ENCODE measurements at regions not wholly inside any gene's neighbourhood (a gene's known extent, or its start where the extent isn't known, plus 50 kb on each side); places are given as distances from the start of the nearest gene placed in this dataset.

DNA sequence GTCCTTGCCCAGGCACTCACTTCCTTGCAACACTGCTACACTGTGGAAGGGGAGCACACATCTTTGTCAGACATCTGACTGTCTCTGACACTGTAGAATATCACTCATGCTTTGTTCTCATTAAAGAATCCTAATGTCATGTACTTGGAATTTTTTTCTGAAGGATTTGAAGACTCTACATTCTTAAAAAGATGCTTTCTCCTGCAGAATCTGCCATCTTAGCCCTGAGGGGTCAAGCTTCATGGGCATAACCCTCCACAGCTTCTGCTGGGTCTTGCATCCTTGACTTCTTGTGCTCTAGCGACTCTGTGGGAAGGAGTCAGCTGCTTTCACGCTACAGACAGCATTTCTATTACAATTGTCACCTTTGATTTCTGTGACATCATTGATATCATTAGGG is 417.2 kb downstream of the QKI start:
- Histone ChIP-seq H3K36me3 (ENCODE audit: control insufficient read depth, insufficient read depth, low read length) (no peaks in the 10 kb centered on the region), H3K27me3 (ENCODE audit: control insufficient read depth, insufficient read depth, low read length) (no peaks in the 10 kb centered on the region), H3K4me3 (ENCODE audit: low read depth, low read length) (no peak overlapping the region)
- TF ChIP-seq, protein P1, sequence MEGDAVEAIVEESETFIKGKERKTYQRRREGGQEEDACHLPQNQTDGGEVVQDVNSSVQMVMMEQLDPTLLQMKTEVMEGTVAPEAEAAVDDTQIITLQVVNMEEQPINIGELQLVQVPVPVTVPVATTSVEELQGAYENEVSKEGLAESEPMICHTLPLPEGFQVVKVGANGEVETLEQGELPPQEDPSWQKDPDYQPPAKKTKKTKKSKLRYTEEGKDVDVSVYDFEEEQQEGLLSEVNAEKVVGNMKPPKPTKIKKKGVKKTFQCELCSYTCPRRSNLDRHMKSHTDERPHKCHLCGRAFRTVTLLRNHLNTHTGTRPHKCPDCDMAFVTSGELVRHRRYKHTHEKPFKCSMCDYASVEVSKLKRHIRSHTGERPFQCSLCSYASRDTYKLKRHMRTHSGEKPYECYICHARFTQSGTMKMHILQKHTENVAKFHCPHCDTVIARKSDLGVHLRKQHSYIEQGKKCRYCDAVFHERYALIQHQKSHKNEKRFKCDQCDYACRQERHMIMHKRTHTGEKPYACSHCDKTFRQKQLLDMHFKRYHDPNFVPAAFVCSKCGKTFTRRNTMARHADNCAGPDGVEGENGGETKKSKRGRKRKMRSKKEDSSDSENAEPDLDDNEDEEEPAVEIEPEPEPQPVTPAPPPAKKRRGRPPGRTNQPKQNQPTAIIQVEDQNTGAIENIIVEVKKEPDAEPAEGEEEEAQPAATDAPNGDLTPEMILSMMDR (IDR thresholded peaks at IDR 0.05; ENCODE audit: insufficient read depth, low read length, poor library complexity, severe bottlenecking), result no peak
- no peak for DNase-seq (ENCODE audit: low read depth)

DNA sequence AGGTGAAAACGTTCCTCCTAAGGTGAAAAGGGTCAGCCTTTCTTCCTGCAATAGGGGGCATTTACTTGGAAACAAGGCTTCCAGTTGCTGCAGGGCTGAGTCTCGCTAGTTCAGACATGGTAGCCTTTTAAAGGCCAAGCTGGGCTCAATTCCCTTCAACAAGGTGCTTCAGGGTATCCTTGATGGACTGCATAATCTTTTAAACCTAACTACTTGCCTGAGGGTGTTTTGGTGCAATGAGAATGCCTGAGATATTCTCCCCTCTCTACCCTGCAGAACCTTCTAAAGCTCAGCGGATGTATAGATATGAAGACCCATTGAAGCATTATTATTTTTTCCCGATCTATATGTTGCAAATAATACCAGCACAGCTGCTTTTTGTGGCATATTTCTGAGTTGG is 416.1 kb downstream of the QKI start:
- H3K4me3 ChIP-seq (ENCODE audit: low read depth, low read length), result no peak overlapping the region
- H3K27me3 ChIP-seq (ENCODE audit: control insufficient read depth, insufficient read depth, low read length), result no peaks in the 10 kb centered on the region
- H3K36me3 ChIP-seq (ENCODE audit: control insufficient read depth, insufficient read depth, low read length), result no peaks in the 10 kb centered on the region
- DNase-seq (ENCODE audit: low read depth), result no peak
- TF ChIP-seq, protein P1 (IDR thresholded peaks at IDR 0.05; ENCODE audit: insufficient read depth, low read length, poor library complexity, severe bottlenecking), result no peak

DNA sequence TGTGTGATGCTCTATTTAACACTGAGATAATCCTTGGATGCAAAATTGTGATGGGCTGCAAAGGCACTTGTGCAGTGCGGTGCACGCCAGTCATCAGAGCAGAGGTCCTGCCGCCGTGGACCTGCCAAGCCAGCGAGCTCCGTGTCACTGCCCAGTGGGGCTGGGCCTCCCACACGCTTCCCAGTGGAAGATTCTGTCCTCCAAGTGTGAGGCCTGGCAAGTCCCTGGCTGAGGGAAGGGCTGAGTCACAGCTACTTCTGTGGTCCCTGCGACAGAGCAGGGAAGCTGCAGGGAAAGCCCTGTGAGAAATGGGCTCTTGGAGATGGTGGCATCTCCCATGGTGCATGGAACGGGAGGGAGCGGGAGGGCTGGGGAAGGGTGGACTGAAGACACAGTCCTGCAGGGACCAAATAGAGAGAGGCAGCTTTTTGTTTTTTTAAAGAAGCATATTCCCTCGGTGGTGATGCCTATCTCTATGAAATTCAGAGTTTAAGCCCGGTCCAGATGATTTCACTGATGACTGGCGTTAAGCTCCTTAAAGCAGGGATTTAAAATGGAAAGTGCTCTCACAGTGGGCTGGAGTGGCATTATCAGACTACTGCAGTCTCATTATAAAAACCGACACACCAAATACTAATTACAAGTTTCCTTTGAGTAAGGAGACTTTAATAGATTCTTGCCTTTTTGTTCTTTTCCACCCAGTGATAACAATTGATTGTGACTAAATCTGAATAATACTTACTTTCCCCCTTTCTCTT is 413.7 kb downstream of the QKI start:
- TF ChIP-seq, protein P1 (IDR thresholded peaks at IDR 0.05; ENCODE audit: insufficient read depth, low read length, poor library complexity, severe bottlenecking), result no peak
- DNase-seq (ENCODE audit: low read depth), result no peak
- Histone ChIP-seq H3K27me3 (ENCODE audit: control insufficient read depth, insufficient read depth, low read length) (no peaks in the 10 kb centered on the region), H3K36me3 (ENCODE audit: control insufficient read depth, insufficient read depth, low read length) (no peaks in the 10 kb centered on the region), H3K4me3 (ENCODE audit: low read depth, low read length) (no peak overlapping the region)

DNA sequence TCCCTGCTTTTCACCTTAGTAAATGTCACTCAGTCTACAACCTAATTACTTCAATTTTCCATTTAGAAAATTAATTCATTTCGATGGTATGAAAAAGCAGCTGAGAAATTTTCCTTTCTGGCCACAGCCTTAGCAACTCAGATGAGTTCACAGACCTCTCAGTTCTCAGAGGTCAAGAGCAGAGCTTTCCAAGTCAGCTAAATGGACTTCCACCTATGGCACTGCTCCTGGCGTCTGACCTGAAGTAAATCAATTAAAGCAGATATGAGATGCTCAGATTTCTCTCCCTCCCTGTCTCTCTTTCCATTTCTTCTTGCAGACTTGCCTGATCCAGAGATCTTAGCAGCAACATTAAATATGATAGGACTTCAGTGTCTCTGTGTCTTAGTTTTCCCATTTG is 412.6 kb downstream of the QKI start:
- Histone ChIP-seq H3K27me3 (ENCODE audit: control insufficient read depth, insufficient read depth, low read length) (no peaks in the 10 kb centered on the region), H3K36me3 (ENCODE audit: control insufficient read depth, insufficient read depth, low read length) (no peaks in the 10 kb centered on the region), H3K4me3 (ENCODE audit: low read depth, low read length) (no peak overlapping the region)
- TF ChIP-seq, protein P1 (IDR thresholded peaks at IDR 0.05; ENCODE audit: insufficient read depth, low read length, poor library complexity, severe bottlenecking), result no peak
- no peak for DNase-seq (ENCODE audit: low read depth)

DNA sequence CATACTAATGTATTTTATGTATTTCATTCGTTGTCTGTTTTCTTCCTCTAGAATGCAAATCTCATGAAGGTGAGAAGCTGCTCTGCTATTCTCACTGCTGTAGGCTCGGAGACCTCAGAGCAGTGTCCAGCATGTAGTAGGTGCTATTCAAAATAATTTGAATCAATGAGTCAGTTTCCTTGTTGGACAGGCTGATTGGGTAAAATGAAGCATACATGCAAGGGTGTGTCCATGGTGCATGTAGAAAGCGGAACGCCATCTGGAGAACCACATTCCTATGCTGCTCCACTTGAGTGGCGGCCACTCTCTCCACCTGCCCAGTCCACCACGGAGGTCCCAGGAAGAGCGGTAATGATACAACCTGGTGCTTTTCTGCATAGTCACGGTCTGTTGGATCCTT is 412.1 kb downstream of the QKI start:
- Histone ChIP-seq H3K36me3 (ENCODE audit: control insufficient read depth, insufficient read depth, low read length) (no peaks in the 10 kb centered on the region), H3K4me3 (ENCODE audit: low read depth, low read length) (no peak overlapping the region), H3K27me3 (ENCODE audit: control insufficient read depth, insufficient read depth, low read length) (no peaks in the 10 kb centered on the region)
- TF ChIP-seq, protein P1 (IDR thresholded peaks at IDR 0.05; ENCODE audit: insufficient read depth, low read length, poor library complexity, severe bottlenecking), result no peak
- DNase-seq (ENCODE audit: low read depth), result no peak

DNA sequence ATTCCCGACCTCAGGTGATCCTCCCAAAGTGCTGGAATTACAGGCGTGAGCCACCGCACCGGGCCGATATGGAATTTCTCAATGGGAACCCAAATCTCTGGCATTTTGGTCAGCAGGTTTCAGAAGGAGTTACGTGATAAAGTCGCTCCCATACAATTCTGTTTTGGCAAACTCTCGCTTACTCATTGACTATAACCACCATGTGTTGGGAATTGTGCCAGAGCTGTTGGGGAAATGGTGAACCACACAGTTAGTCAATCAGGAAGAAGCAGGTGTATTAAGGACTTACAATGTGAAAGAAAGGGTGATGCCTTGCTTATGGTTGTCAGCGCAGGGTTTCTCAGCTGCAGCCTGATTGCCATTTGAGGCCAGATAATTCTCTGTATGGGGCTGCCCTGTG is 410.5 kb downstream of the QKI start:
- Histone ChIP-seq H3K36me3 (ENCODE audit: control insufficient read depth, insufficient read depth, low read length) (no peaks in the 10 kb centered on the region), H3K27me3 (ENCODE audit: control insufficient read depth, insufficient read depth, low read length) (no peaks in the 10 kb centered on the region), H3K4me3 (ENCODE audit: low read depth, low read length) (no peak overlapping the region)
- TF ChIP-seq, protein P1 (IDR thresholded peaks at IDR 0.05; ENCODE audit: insufficient read depth, low read length, poor library complexity, severe bottlenecking), result no peak
- peak; percentile 37 for DNase-seq (ENCODE audit: low read depth)
